ENCODE measurements at regions not wholly inside any gene's neighbourhood (a gene's known extent, or its start where the extent isn't known, plus 50 kb on each side); places are given as distances from the start of the nearest gene placed in this dataset.

- Histone ChIP-seq H3K9me3 (no peaks in the 10 kb centered on the region), H3K27ac (peak overlapping the region in 1 of 12 donors; percentile 81), H3K4me1 (no peaks in the 10 kb centered on the region), H3K36me3 (no peaks in the 10 kb centered on the region), H3K4me3 (no peak overlapping the region), H3K27me3 (no peaks in the 10 kb centered on the region)
- no peak for DNase-seq
- no peak for ATAC-seq
- intact Hi-C loops (cut with DNase I) = no loop called here
- WGBS, 4 donors = 91 to 97% (median 94%) methylated on average over 2 of the region's 2 CpGs
- TF ChIP-seq CTCF (IDR thresholded peaks at IDR 0.05) (no peak), POLR2A (IDR thresholded peaks at IDR 0.05) (no peak)
These were observed 179.8 kb upstream of the TPM1 start for GRCh38 chr15:62862717-62863116.

- intact Hi-C loops (cut with DNase I) = no loop called here
- DNase-seq (no peak), ATAC-seq (no peak)
- Histone ChIP-seq H3K9me3 (peaks cover 0 to 8% (median 0%) of the 10 kb centered on the region in 12 donors), H3K27me3 (no peaks in the 10 kb centered on the region), H3K36me3 (no peaks in the 10 kb centered on the region), H3K4me1 (no peaks in the 10 kb centered on the region), H3K4me3 (no peak overlapping the region), H3K27ac (peak overlapping the region in 1 of 12 donors; percentile 81)
- no peak for TF ChIP-seq CTCF (IDR thresholded peaks at IDR 0.05)
- no peak for TF ChIP-seq POLR2A (IDR thresholded peaks at IDR 0.05)
- 81 to 92% (median 83%) methylated on average over 6 of the region's 6 CpGs for WGBS, 4 donors
These were observed 176.2 kb upstream of the TPM1 start for GRCh38 chr15:62866366-62866765.

- peaks cover 0 to 10% (median 0%) of the 10 kb centered on the region in 12 donors for H3K9me3 ChIP-seq
- H3K36me3 ChIP-seq = no peaks in the 10 kb centered on the region
- no peaks in the 10 kb centered on the region for H3K4me1 ChIP-seq
- peak overlapping the region in 1 of 12 donors; percentile 81 for H3K27ac ChIP-seq
- no peak for DNase-seq
- H3K27me3 ChIP-seq = no peaks in the 10 kb centered on the region
- 79 to 92% (median 90%) methylated on average over 4 of the region's 4 CpGs for WGBS, 4 donors
- TF ChIP-seq POLR2A (IDR thresholded peaks at IDR 0.05) (no peak), CTCF (IDR thresholded peaks at IDR 0.05) (no peak)
- no peak overlapping the region for H3K4me3 ChIP-seq
- intact Hi-C loops (cut with DNase I) = no loop called here
- no peak for ATAC-seq
These were observed 174.7 kb upstream of the TPM1 start for GRCh38 chr15:62867844-62868243.

- H3K36me3 ChIP-seq = no peaks in the 10 kb centered on the region
- 89 to 92% (median 90%) methylated on average over 6 of the region's 6 CpGs for WGBS, 4 donors
- ATAC-seq = no peak
- H3K27ac ChIP-seq = peak overlapping the region in 1 of 12 donors; percentile 81
- no peak overlapping the region for H3K4me3 ChIP-seq
- TF ChIP-seq POLR2A (IDR thresholded peaks at IDR 0.05) (no peak), CTCF (IDR thresholded peaks at IDR 0.05) (no peak)
- no peaks in the 10 kb centered on the region for H3K4me1 ChIP-seq
- intact Hi-C loops (cut with DNase I) = no loop called here
- H3K27me3 ChIP-seq = no peaks in the 10 kb centered on the region
- no peak for DNase-seq
- H3K9me3 ChIP-seq = peaks cover 0 to 10% (median 0%) of the 10 kb centered on the region in 12 donors
These were observed 174.0 kb upstream of the TPM1 start for GRCh38 chr15:62868507-62868906.

Measured in heart left ventricle (tissue), 16 donors.